Kidney (tissue), 13 donors: ENCODE measurements at regions not wholly inside any gene's neighbourhood (a gene's known extent, or its start where the extent isn't known, plus 50 kb on each side); places are given as distances from the start of the nearest gene placed in this dataset.
A peak's percentile ranks its signal among the peaks of the same experiment; 100 is the strongest.

Experiments
- DNase-seq, 5 donors: peaks; one replicate each; pipeline ENCODE4 v3.0.0-alpha.2; 2013 to 2020
- FAIRE-seq: peaks from 2 replicates; lab custom pipeline; 2012; peaks lifted over from hg19 to GRCh38; lab: Jason Lieb, UNC
- H3K27ac ChIP-seq, 2 donors: one replicate each; pipeline ENCODE4 v1.7.0; 2013; ENCODE audit warnings: low read depth in 2 of 2, low read length in 2 of 2, inconsistent platforms in 1 of 2
- H3K27me3 ChIP-seq: one replicate; pipeline ENCODE4 v1.7.1; 2013; ENCODE audit warnings: low read length, inconsistent platforms; ENCODE audit not compliant: control insufficient read depth, insufficient read depth
- H3K36me3 ChIP-seq, 3 donors: one replicate each; pipeline versions ENCODE4 v1.7.0 to v1.7.1; 2013; ENCODE audit warnings: low read length in 3 of 3, control low read depth in 1 of 3, inconsistent platforms in 1 of 3; ENCODE audit not compliant: insufficient read depth in 3 of 3, control insufficient read depth in 2 of 3
- H3K4me1 ChIP-seq, 3 donors: one replicate each; pipeline versions ENCODE4 v1.7.0 to v1.7.1; 2013; ENCODE audit warnings: low read length in 3 of 3, inconsistent platforms in 1 of 3, low read depth in 1 of 3; ENCODE audit not compliant: control insufficient read depth in 2 of 3, insufficient read depth in 2 of 3
- H3K4me3 ChIP-seq, 3 donors: one replicate each; pipeline versions ENCODE4 v1.7.0 to v1.8.1; 2013; ENCODE audit warnings: low read length in 3 of 3, control low read depth in 1 of 3, inconsistent platforms in 1 of 3
- H3K9ac ChIP-seq, 3 donors: one replicate each; pipeline versions ENCODE4 v1.7.0 to v1.7.1; 2013; ENCODE audit warnings: low read length in 3 of 3, control low read depth in 1 of 3, inconsistent platforms in 1 of 3
- H3K9me3 ChIP-seq, 3 donors: one replicate each; pipeline versions ENCODE4 v1.7.0 to v1.7.1; 2013; ENCODE audit warnings: low read length in 3 of 3, control low read depth in 1 of 3, inconsistent platforms in 1 of 3; ENCODE audit not compliant: control insufficient read depth in 2 of 3, insufficient read depth in 1 of 3
- intact Hi-C: fragments of 100-400 bp; cut with DNase I; formaldehyde crosslinking; loops from one replicate; pipeline ENCODE4 v1.11.1; 2022
- TF ChIP-seq, protein P1 (sequence below): IDR thresholded peaks from 3 replicates; pipeline ENCODE4 v1.5.1; 2012; ENCODE audit warnings: mild to moderate bottlenecking, moderate library complexity, borderline replicate concordance; ENCODE audit not compliant: insufficient read depth; ENCODE audit errors: extremely low read depth
- donor health status: control.
- donor health status: control.
- donor health status: control.
- donor health status: control.
- donor health status: control.
- donor health status: DM: yes; HTN: yes; CAD: no.
- donor health status: Normal renal cell carcinoma (clear cell type).

- TF ChIP-seq, protein P1, sequence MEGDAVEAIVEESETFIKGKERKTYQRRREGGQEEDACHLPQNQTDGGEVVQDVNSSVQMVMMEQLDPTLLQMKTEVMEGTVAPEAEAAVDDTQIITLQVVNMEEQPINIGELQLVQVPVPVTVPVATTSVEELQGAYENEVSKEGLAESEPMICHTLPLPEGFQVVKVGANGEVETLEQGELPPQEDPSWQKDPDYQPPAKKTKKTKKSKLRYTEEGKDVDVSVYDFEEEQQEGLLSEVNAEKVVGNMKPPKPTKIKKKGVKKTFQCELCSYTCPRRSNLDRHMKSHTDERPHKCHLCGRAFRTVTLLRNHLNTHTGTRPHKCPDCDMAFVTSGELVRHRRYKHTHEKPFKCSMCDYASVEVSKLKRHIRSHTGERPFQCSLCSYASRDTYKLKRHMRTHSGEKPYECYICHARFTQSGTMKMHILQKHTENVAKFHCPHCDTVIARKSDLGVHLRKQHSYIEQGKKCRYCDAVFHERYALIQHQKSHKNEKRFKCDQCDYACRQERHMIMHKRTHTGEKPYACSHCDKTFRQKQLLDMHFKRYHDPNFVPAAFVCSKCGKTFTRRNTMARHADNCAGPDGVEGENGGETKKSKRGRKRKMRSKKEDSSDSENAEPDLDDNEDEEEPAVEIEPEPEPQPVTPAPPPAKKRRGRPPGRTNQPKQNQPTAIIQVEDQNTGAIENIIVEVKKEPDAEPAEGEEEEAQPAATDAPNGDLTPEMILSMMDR, result no peak
- Histone ChIP-seq H3K4me3 (no peak overlapping the region), H3K9ac (no peak overlapping the region), H3K36me3 (no peaks in the 10 kb centered on the region), H3K4me1 (no peaks in the 10 kb centered on the region), H3K27me3 (no peaks in the 10 kb centered on the region), H3K27ac (no peak overlapping the region), H3K9me3 (no peaks in the 10 kb centered on the region)
- intact Hi-C loops, result no loop called here
- DNase-seq (peak in 1 of 5 donors; percentile 13), FAIRE-seq (no peak)
Measured at GRCh38 chr1:218771931-218772330, 401.7 kb upstream of the LYPLAL1 start.

GRCh38 chr1:218772575-218772974 lies 401.1 kb upstream of the LYPLAL1 start:
- H3K27me3 ChIP-seq, result no peaks in the 10 kb centered on the region
- no peaks in the 10 kb centered on the region for H3K36me3 ChIP-seq
- H3K9me3 ChIP-seq, result no peaks in the 10 kb centered on the region
- TF ChIP-seq, protein P1, result no peak
- intact Hi-C loops, result no loop called here
- H3K4me1 ChIP-seq, result no peaks in the 10 kb centered on the region
- no peak overlapping the region for H3K9ac ChIP-seq
- DNase-seq (no peak), FAIRE-seq (no peak)
- H3K4me3 ChIP-seq, result no peak overlapping the region
- no peak overlapping the region for H3K27ac ChIP-seq

- intact Hi-C loops, result no loop called here
- TF ChIP-seq, protein P1, result no peak
- H3K27ac ChIP-seq, result no peak overlapping the region
- no peak overlapping the region for H3K9ac ChIP-seq
- no peak overlapping the region for H3K4me3 ChIP-seq
- DNase-seq (peak; percentile 32 to 77 (median 43)), FAIRE-seq (no peak)
- H3K36me3 ChIP-seq, result no peaks in the 10 kb centered on the region
- no peaks in the 10 kb centered on the region for H3K27me3 ChIP-seq
- H3K9me3 ChIP-seq, result no peaks in the 10 kb centered on the region
- no peaks in the 10 kb centered on the region for H3K4me1 ChIP-seq
Measured at GRCh38 chr1:218775501-218776021, 398.1 kb upstream of the LYPLAL1 start.
